ENCODE measurements at regions not wholly inside any gene's neighbourhood (a gene's known extent, or its start where the extent isn't known, plus 50 kb on each side); places are given as distances from the start of the nearest gene placed in this dataset.

DNA sequence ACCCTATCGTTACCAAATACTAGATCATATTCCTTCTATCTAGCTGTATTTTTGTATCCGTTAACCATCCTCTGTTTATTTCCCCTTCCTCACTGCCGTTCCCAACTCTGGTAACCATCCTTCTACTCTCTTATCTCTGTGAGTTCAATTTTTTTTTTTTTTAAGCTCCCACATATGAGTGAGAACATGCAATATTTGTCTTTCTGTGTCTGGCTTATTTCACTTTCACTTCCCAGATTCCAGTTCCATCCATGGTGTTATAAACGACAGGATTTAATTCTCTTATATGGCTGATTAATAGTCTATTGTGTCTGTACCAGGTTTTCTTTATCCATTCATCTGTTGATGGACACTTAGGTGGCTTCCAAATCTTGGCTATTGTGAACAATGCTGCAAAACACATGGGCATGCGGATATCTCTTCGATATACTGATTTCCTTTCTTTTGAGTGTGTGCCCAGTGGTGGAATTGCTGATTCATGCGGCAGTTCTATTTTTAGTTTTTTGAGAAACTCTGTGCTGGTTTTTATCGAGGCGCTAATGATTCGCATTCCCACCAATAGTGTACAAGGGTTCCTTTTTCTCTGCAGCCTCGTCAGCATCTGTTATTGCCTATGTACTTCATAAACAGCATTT lies 599.6 kb downstream of the TMEM114 start:
- H2BK12ac ChIP-seq (ENCODE audit: low read depth, low read length) = no peak overlapping the region
- H3K56ac ChIP-seq (replicated peaks; ENCODE audit: insufficient read length, low read depth, low read length) = no peak overlapping the region
- no peak overlapping the region for H3K4me3 ChIP-seq (ENCODE audit: extremely low read depth in 1 of 4, insufficient read depth in 2 of 4, low read depth in 3 of 4, low read length in 4 of 4)
- no peak overlapping the region for H3K27ac ChIP-seq (ENCODE audit: low read depth, low read length)
- H2BK15ac ChIP-seq (ENCODE audit: low read length) = no peak overlapping the region
- no peak overlapping the region for H2AK5ac ChIP-seq (ENCODE audit: low read depth, low read length)
- H3K23ac ChIP-seq (ENCODE audit: insufficient read length) = no peak overlapping the region
- no peak overlapping the region for H2AFZ ChIP-seq (ENCODE audit: low read length)
- no peak overlapping the region for H4K8ac ChIP-seq (ENCODE audit: extremely low read depth, insufficient read depth, low read length)
- ChIA-PET CTCF (ENCODE audit: partially characterized antibody) (interaction anchor here (0.6 kb wide), 1 partner anchor 24 kb away, joined by 3 read pairs; no protein-coding TSS in a partner anchor), POLR2A (ENCODE audit: partially characterized antibody) (no interaction called here)
- H3K36me3 ChIP-seq (ENCODE audit: control insufficient read depth in 2 of 4, insufficient read depth in 4 of 4, low read length in 3 of 4) = no peaks in the 10 kb centered on the region
- no peaks in the 10 kb centered on the region for H3K79me2 ChIP-seq (ENCODE audit: control insufficient read depth in 1 of 2, insufficient read depth in 2 of 2, low read length in 2 of 2)
- no peaks in the 10 kb centered on the region for H3K79me1 ChIP-seq (ENCODE audit: low read depth, low read length)
- peaks cover 0 to 5% (median under 1%) of the 10 kb centered on the region in 4 experiments; a peak in 1 of 7 replicates for H3K4me1 ChIP-seq (replicated peaks in 1 of 4; ENCODE audit: control insufficient read depth in 3 of 4, insufficient read depth in 4 of 4, low read length in 3 of 4)
- H3K27me3 ChIP-seq (replicated peaks in 1 of 4; ENCODE audit: control insufficient read depth in 3 of 4, extremely low read depth in 1 of 4, insufficient read depth in 3 of 4, low read length in 3 of 4) = no peaks in the 10 kb centered on the region
- H3K14ac ChIP-seq (ENCODE audit: insufficient read length) = no peak overlapping the region
- DNase-seq (ENCODE audit: low read depth in 1 of 2, low spot score in 2 of 2) = no peak
- no peak overlapping the region for H3K4me2 ChIP-seq (ENCODE audit: insufficient read depth in 1 of 2, low read depth in 2 of 2, low read length in 2 of 2)
- H3K23me2 ChIP-seq (ENCODE audit: low read depth, low read length) = no peaks in the 10 kb centered on the region
- WGBS, 2 experiments (ENCODE audit: extremely low coverage in 1 of 2, insufficient coverage in 1 of 2, insufficient read length in 1 of 2, insufficient replicate concordance in 2 of 2, low coverage in 1 of 2, low lambda C conversion rate in 2 of 2, missing lambda C conversion rate in 1 of 2) = 93% methylated on average over 11 of the region's 11 CpGs; no CpG with 5 or more reads in 1 of the 2 experiments
- H3K4ac ChIP-seq (replicated peaks; ENCODE audit: insufficient read length, low read depth, low read length) = no peak overlapping the region
- H4K91ac ChIP-seq (replicated peaks; ENCODE audit: insufficient read length, low read length) = no peak overlapping the region
- H3K9ac ChIP-seq (replicated peaks in 1 of 4; ENCODE audit: extremely low read depth in 1 of 4, low read depth in 3 of 4, low read length in 3 of 4) = no peak overlapping the region
- H2BK120ac ChIP-seq (replicated peaks; ENCODE audit: low read depth, low read length) = no peak overlapping the region
- FAIRE-seq = no peak
- no peaks in the 10 kb centered on the region for H4K20me1 ChIP-seq (replicated peaks in 1 of 2; ENCODE audit: control insufficient read depth in 1 of 2, insufficient read depth in 2 of 2, low read length in 2 of 2)
- no peak overlapping the region for H2BK20ac ChIP-seq (ENCODE audit: low read length)
- no peak overlapping the region for H2BK5ac ChIP-seq (ENCODE audit: low read depth, low read length)
- H4K5ac ChIP-seq (ENCODE audit: insufficient read length, low read depth, low read length) = no peak overlapping the region
- peaks cover 0 to 8% of the 10 kb centered on the region in 2 experiments; a peak in 2 of 4 replicates for H3K9me3 ChIP-seq (ENCODE audit: insufficient read depth in 2 of 2, low read depth in 1 of 2, low read length in 1 of 2)
- no peak overlapping the region for H3K18ac ChIP-seq (ENCODE audit: extremely low read depth, low read length)
- TF ChIP-seq SIX5 (IDR thresholded peaks at IDR 0.05; ENCODE audit: low read depth, low read length) = no peak
- no peak for TF ChIP-seq SP1 (IDR thresholded peaks at IDR 0.05; ENCODE audit: low read depth, low read length)
- TF ChIP-seq CHD1 (IDR thresholded peaks at IDR 0.05; ENCODE audit: low read depth, low read length) = no peak
- no peak for TF ChIP-seq PHF8 (conservative IDR thresholded peaks at IDR 0.05; ENCODE audit: low read depth, low read length)
- TF ChIP-seq SP4 (IDR thresholded peaks at IDR 0.05; ENCODE audit: low read length) = no peak
- no peak for TF ChIP-seq TEAD4 (IDR thresholded peaks at IDR 0.05; ENCODE audit: low read depth, low read length)
- TF ChIP-seq SUZ12 (IDR thresholded peaks at IDR 0.05; ENCODE audit: low read length) = no peak
- no peak for TF ChIP-seq CBX8 (IDR thresholded peaks at IDR 0.05; ENCODE audit: borderline replicate concordance, low read depth, low read length)
- TF ChIP-seq POLR2AphosphoS5 (IDR thresholded peaks at IDR 0.05; ENCODE audit: low read depth, low read length) = no peak
- no peak for TF ChIP-seq JUN (IDR thresholded peaks at IDR 0.05; ENCODE audit: low read depth, low read length)
- TF ChIP-seq CREB1 (IDR thresholded peaks at IDR 0.05) = no peak
